ENCODE measurements at regions not wholly inside any gene's neighbourhood (a gene's known extent, or its start where the extent isn't known, plus 50 kb on each side); places are given as distances from the start of the nearest gene placed in this dataset.

DNA sequence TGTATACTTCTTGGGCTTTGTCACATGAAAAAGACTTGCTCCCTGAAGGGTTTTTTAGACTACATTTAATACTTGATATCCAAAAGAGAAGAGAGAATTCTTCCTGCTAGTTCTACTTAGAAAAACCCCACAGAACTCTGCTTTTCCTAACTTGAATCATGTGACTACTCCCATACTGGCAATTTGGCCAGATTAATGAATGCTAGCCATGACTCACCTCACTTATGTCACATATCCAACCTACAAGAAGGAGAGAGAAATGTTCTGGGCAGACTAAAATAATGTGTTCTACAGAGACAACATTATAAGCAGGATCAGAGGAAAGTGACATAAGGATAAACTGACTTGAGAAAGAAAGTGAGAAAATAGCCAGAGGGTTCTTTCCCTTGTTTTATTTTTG is 249.3 kb upstream of the GULP1 start:
- TF ChIP-seq, protein P1, sequence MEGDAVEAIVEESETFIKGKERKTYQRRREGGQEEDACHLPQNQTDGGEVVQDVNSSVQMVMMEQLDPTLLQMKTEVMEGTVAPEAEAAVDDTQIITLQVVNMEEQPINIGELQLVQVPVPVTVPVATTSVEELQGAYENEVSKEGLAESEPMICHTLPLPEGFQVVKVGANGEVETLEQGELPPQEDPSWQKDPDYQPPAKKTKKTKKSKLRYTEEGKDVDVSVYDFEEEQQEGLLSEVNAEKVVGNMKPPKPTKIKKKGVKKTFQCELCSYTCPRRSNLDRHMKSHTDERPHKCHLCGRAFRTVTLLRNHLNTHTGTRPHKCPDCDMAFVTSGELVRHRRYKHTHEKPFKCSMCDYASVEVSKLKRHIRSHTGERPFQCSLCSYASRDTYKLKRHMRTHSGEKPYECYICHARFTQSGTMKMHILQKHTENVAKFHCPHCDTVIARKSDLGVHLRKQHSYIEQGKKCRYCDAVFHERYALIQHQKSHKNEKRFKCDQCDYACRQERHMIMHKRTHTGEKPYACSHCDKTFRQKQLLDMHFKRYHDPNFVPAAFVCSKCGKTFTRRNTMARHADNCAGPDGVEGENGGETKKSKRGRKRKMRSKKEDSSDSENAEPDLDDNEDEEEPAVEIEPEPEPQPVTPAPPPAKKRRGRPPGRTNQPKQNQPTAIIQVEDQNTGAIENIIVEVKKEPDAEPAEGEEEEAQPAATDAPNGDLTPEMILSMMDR (conservative IDR thresholded peaks at IDR 0.05; ENCODE audit: low read length) = no peak
- no peak for TF ChIP-seq EZH2phosphoT487 (IDR thresholded peaks at IDR 0.05; ENCODE audit: borderline replicate concordance, low read depth, low read length)

All from OCI-LY7 (cell line).